Calu3 (cell line): ENCODE measurements at regions not wholly inside any gene's neighbourhood (a gene's known extent, or its start where the extent isn't known, plus 50 kb on each side); places are given as distances from the start of the nearest gene placed in this dataset.

Experiments
- BruUV-seq: library from RNA; stranded (reverse); fragments of 400-500 nt; replicated peaks from 2 replicates; lab custom pipeline; 2021; lab: Mats Ljungman, UMichigan
- CTCF ChIA-PET: fragments of 300-600 bp; sonication (Branson Sonifier 250); formaldehyde crosslinking; loops from one replicate; lab custom pipeline; 2022; ENCODE audit warnings: antibody characterized with exemption; lab: Charles Lee
- DNase-seq: peaks from one replicate; pipeline ENCODE4 v3.0.0; 2022
- H3K27ac Mint-ChIP-seq: one replicate; pipeline ENCODE4 v1.8.0; 2022; ENCODE audit warnings: mixed read lengths; ENCODE audit not compliant: unreplicated experiment
- H3K27me3 Mint-ChIP-seq: one replicate; pipeline ENCODE4 v1.8.0; 2022; ENCODE audit warnings: mixed read lengths; ENCODE audit not compliant: unreplicated experiment
- H3K36me3 Mint-ChIP-seq: one replicate; pipeline ENCODE4 v1.8.0; 2022; ENCODE audit warnings: mild to moderate bottlenecking, moderate library complexity, mixed read lengths; ENCODE audit not compliant: insufficient read depth, unreplicated experiment
- H3K4me1 Mint-ChIP-seq: one replicate; pipeline ENCODE4 v1.8.0; 2022; ENCODE audit warnings: mild to moderate bottlenecking, low read depth, mixed read lengths; ENCODE audit not compliant: unreplicated experiment
- H3K4me3 Mint-ChIP-seq: one replicate; pipeline ENCODE4 v1.8.0; 2022; ENCODE audit warnings: mild to moderate bottlenecking, low read depth, moderate library complexity, mixed read lengths; ENCODE audit not compliant: unreplicated experiment
- H3K9me3 Mint-ChIP-seq: one replicate; pipeline ENCODE4 v1.8.0; 2022; ENCODE audit warnings: low read depth, mixed read lengths; ENCODE audit not compliant: unreplicated experiment
- CTCF ChIP-seq: fragments of 200-600 bp; IDR thresholded peaks from one replicate; pipeline ENCODE4 v1.8.0; 2022; ENCODE audit warnings: antibody characterized with exemption; ENCODE audit not compliant: unreplicated experiment
- intact Hi-C: fragments of 100-400 bp; cut with micrococcal nuclease; formaldehyde crosslinking; loops from one replicate; pipeline ENCODE4 v1.10.0; 2022; ENCODE audit not compliant: unreplicated experiment

- CTCF ChIA-PET: no interaction called here
- H3K36me3 Mint-ChIP-seq: no peaks in the 10 kb centered on the region
- no peak for DNase-seq
- no TSS peak for BruUV-seq
- no peak overlapping the region for H3K4me3 Mint-ChIP-seq
- no peak for TF ChIP-seq CTCF
- intact Hi-C loops: no loop called here
- H3K27me3 Mint-ChIP-seq: no peaks in the 10 kb centered on the region
- no peak overlapping the region for H3K27ac Mint-ChIP-seq
- H3K9me3 Mint-ChIP-seq: peaks cover 2% of the 10 kb centered on the region
- peaks cover 18% of the 10 kb centered on the region for H3K4me1 Mint-ChIP-seq
These were observed 383.3 kb upstream of the ETAA1 start for GRCh38 chr2:67013821-67014220.

- no peak overlapping the region for H3K4me3 Mint-ChIP-seq
- H3K36me3 Mint-ChIP-seq: no peaks in the 10 kb centered on the region
- no TSS peak for BruUV-seq
- no peak for TF ChIP-seq CTCF
- peaks cover 18% of the 10 kb centered on the region for H3K4me1 Mint-ChIP-seq
- intact Hi-C loops: no loop called here
- peak overlapping the region; percentile 58 for H3K27ac Mint-ChIP-seq
- no peaks in the 10 kb centered on the region for H3K27me3 Mint-ChIP-seq
- CTCF ChIA-PET: interaction anchor here (0.6 to 0.7 kb wide), 6 partner anchors 42 to 633 kb away, joined by 3 to 5 read pairs (median 3); no protein-coding TSS in a partner anchor
- peak; percentile 34 for DNase-seq
- peaks cover 2% of the 10 kb centered on the region for H3K9me3 Mint-ChIP-seq
These were observed 381.5 kb upstream of the ETAA1 start for GRCh38 chr2:67015681-67016080.

GRCh38 chr2:67018301-67018700 is 378.8 kb upstream of the ETAA1 start:
- Mint-ChIP-seq H3K27ac (no peak overlapping the region), H3K4me1 (peaks cover 18% of the 10 kb centered on the region)

GRCh38 chr2:67032076-67032475 is 365.1 kb upstream of the ETAA1 start:
- no peak overlapping the region for H3K4me3 Mint-ChIP-seq
- no peak for TF ChIP-seq CTCF
- H3K27ac Mint-ChIP-seq: no peak overlapping the region
- no peaks in the 10 kb centered on the region for H3K27me3 Mint-ChIP-seq
- CTCF ChIA-PET: no interaction called here
- no peak for DNase-seq
- BruUV-seq: no TSS peak
- intact Hi-C loops: loop anchor here (10.0 kb wide), 3 partner anchors 103 to 263 kb away; no protein-coding TSS in a partner anchor
- peaks cover 4% of the 10 kb centered on the region for H3K9me3 Mint-ChIP-seq
- peaks cover 43% of the 10 kb centered on the region for H3K4me1 Mint-ChIP-seq
- no peaks in the 10 kb centered on the region for H3K36me3 Mint-ChIP-seq

More at GRCh38 chr2:67018301-67018700, 378.8 kb upstream of the ETAA1 start:
- no peaks in the 10 kb centered on the region for H3K27me3 Mint-ChIP-seq
- intact Hi-C loops: no loop called here
- H3K4me3 Mint-ChIP-seq: no peak overlapping the region
- BruUV-seq: no TSS peak
- TF ChIP-seq CTCF: no peak
- H3K36me3 Mint-ChIP-seq: no peaks in the 10 kb centered on the region
- H3K9me3 Mint-ChIP-seq: peaks cover 2% of the 10 kb centered on the region
- CTCF ChIA-PET: interaction anchor here (0.5 kb wide), 1 partner anchor 132 kb away, joined by 3 read pairs; no protein-coding TSS in a partner anchor
- no peak for DNase-seq
